ENCODE measurements at regions not wholly inside any gene's neighbourhood (a gene's known extent, or its start where the extent isn't known, plus 50 kb on each side); places are given as distances from the start of the nearest gene placed in this dataset.

- TF ChIP-seq CTCF (conservative IDR thresholded peaks at IDR 0.05; ENCODE audit: low read length) (no peak), EZH2phosphoT487 (IDR thresholded peaks at IDR 0.05; ENCODE audit: borderline replicate concordance) (no peak)
These were observed 92.1 kb upstream of the SOD3 start for GRCh38 chr4:24703298-24703697.

All from Loucy (cell line).